HG03135 (cell line): ENCODE measurements at regions not wholly inside any gene's neighbourhood (a gene's known extent, or its start where the extent isn't known, plus 50 kb on each side); places are given as distances from the start of the nearest gene placed in this dataset.
"Not testable (repeated sequence)": the region's sequence is repeated elsewhere in the genome, so short reads cannot be mapped to it uniquely, and the experiment has no call there.

ENCODE experiments used
- ATAC-seq: cut with Tn5 transposase; IDR thresholded peaks from one replicate; pipeline ENCODE4 v1.9.1; 2021; ENCODE audit warnings: mild to moderate bottlenecking, moderate library complexity; ENCODE audit not compliant: unreplicated experiment

DNA sequence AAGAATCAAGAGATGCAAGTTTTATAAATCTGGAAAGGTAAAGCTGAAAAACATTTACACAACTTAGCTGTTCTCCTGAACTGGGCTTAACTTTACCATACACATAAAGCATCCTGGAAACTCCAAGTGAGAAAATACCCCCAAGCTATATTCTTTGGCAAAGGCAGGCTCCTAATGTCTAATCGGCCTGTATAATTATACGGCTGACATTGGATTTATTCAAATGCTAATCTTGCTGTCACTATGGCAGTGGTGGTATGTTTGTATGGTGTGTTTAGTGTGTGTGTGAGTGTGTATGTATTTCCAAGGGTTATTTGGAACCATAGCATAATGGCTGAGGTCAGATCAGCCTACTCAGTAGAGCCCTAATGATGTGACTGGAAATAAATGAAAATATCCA, 1031.8 kb upstream of the ZEB2 start:
- no peak for ATAC-seq

GRCh38 chr2:145548479-145548878, 1028.6 kb upstream of the ZEB2 start:
- ATAC-seq, result no peak

DNA sequence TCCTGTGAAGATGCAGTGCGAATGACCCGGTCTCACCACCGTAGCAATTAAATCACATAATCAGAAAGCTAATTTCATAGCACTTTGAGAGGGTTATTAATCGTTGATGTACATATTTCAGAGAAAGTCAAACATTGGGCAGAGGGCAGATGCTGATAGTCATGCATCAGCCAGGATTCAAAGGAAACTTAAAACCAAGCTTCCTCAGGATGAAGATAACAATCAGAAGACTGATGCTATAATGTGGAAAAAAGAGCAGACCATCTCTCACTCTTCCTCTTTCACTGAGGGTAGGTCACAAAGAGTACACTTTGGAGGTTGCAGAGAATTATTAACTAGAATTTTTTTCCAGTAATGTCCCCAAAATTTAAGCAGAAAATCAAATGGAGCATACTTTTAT, 1027.7 kb upstream of the ZEB2 start:
- ATAC-seq, result no peak

- ATAC-seq, result no peak
These were observed 1026.2 kb upstream of the ZEB2 start for GRCh38 chr2:145546091-145546490.

GRCh38 chr2:145543856-145544255, 1023.9 kb upstream of the ZEB2 start:
- no peak for ATAC-seq

DNA sequence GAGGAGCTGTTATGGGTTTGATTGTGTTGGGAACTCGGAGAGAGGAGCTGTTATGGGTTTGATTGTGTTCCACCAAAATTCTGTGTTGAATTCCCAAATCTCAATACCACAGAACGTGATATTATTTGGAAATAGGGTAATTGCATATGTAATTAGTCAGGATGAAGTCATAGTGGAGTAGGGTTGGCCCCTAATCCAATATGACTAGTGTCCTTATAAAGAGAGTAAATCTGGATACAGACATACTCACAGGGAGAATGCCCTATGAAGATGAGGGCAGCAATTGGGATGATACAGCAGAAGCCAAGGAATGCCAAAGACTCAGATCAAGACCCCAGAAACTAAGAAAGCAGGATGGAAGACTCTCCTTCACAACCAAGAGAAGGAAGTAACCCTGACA, 1023.2 kb upstream of the ZEB2 start:
- no peak for ATAC-seq

- no peak for ATAC-seq
These were observed 1021.1 kb upstream of the ZEB2 start for GRCh38 chr2:145541028-145541427.

GRCh38 chr2:145538661-145539350, 1018.9 kb upstream of the ZEB2 start:
- ATAC-seq, result no peak

DNA sequence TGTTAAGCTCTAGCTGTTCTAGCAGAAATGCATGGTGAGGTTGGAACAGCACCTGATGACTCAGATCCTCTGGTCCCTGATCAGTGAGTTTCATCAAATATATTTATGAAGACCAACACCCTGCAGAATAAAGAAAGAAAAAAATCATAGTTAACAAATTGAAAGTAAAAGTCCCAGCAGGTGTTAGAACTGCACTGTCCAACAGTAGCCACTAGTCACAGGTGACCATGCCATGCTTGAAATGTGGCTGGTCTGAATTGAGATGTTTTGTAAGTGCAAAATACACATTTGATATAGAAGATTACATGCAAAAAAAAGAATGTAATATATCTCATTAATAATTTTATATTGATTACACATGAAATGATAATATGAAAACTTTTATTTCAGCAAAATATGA, 1010.7 kb upstream of the ZEB2 start:
- ATAC-seq, result no peak

GRCh38 chr2:145524836-145525235, 1004.9 kb upstream of the ZEB2 start:
- ATAC-seq, result no peak

DNA sequence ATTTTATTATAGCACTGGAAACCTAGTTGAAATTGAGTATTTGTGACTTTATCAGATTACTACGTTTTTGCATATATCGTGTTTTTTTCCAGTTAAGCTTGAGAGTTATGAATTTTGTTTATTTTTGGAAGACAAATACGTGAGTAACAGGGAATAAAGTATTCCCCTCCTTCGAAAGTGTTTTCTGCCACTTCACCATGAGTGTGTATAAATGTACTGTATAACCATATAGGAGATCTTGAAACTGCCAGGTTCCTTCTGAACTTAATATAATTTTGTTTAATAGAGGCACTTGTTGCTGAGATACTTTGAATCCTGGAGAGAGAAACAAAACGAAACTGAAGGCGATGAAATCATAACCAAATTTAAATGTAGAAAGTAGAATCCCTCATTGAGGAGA, 1004.4 kb upstream of the ZEB2 start:
- no peak for ATAC-seq

- ATAC-seq, result not testable (repeated sequence)
These were observed 999.3 kb upstream of the ZEB2 start for GRCh38 chr2:145519254-145519653.

GRCh38 chr2:145511946-145512345, 992.0 kb upstream of the ZEB2 start:
- ATAC-seq, result no peak

DNA sequence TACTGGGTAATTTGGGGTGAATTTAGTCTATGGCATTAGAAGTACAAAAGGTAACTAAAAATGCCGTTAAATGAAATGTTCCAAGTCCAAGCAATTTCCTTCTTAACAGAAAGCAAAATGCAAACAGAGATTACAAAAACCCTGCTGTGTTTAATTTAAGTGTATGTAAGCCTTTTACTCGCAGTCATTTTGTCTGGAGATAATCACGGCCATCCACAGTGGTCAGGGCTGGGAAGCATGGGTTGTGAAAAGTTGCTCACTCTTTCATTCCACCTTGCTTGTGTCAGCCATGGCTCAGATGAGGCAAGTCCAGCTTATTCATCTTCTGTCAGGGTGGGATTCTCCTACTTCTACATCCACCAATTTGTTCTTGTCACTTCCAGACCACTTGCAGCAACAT, 983.6 kb upstream of the ZEB2 start:
- no peak for ATAC-seq

DNA sequence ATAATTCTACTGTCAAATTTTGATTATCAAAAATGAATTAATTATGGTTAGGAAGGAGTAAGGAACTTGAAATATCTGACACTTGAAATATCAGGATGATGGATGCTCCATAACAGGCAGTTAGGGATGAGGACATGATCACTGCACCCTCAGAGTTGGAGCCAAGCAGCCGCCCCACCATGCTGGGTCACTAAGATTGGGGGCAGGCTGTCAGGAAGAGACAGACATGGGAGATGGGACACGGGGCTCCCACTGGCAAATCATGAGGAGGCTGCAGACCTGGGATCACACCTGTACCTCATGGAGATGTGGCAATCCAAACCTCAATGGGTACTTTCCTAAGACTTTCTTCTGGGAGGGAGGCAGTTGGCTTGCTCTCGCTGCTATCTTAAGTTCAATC, 982.0 kb upstream of the ZEB2 start:
- ATAC-seq, result no peak

DNA sequence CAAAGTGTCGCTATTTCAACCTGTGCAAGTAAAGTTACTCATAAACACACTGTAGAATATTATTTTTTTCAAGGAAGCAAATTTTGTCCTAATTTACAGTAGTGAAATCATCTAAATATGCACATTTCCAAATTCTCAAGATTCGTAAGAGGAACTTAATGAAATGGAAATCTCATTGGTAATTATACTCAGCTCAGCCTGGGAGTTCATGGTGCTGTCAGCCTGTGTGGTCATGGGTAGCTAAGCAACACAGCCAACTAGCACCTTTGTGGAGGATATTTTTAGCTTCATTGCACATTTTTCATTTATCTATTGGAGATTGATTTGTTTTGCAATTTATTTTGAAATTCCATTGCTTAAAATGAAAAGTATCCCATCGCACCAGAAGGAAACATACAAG, 975.7 kb upstream of the ZEB2 start:
- ATAC-seq, result no peak

- ATAC-seq, result no peak
These were observed 974.5 kb upstream of the ZEB2 start for GRCh38 chr2:145494441-145494840.

DNA sequence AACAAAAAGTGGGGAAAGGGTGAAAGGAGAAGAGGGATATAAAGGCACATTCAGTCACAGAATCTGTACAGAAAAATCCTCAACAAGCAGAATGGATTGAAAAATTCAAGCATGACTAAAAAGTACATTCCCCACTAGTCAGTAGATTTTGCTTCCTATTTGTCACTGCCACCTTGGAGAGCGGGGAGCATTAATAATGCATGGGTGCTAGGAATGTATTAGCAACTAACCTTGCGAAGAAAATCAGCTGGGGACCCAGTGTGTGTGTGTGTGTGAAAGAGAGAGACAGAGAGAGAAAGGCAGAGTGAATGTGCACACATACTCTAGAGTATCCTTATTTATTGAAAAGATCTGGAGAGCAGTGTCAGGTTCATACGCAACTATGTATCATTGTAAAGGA, 968.7 kb upstream of the ZEB2 start:
- ATAC-seq, result no peak

GRCh38 chr2:145484448-145485097, 964.7 kb upstream of the ZEB2 start:
- no peak for ATAC-seq

- ATAC-seq, result no peak
These were observed 963.9 kb upstream of the ZEB2 start for GRCh38 chr2:145483854-145484253.

GRCh38 chr2:145481334-145481922, 961.5 kb upstream of the ZEB2 start:
- ATAC-seq, result no peak

- no peak for ATAC-seq
These were observed 944.9 kb upstream of the ZEB2 start for GRCh38 chr2:145464866-145465265.
